HG03159 (cell line): ENCODE measurements at regions not wholly inside any gene's neighbourhood (a gene's known extent, or its start where the extent isn't known, plus 50 kb on each side); places are given as distances from the start of the nearest gene placed in this dataset.

Experiments used
- ATAC-seq: cut with Tn5 transposase; IDR thresholded peaks from one replicate; pipeline ENCODE4 v1.9.1; 2021; ENCODE audit warnings: mild to moderate bottlenecking, moderate library complexity; ENCODE audit not compliant: unreplicated experiment

- peak; percentile 52 for ATAC-seq
Measured at GRCh38 chr3:153714588-153715290, 406.5 kb upstream of the ARHGEF26 start.

- ATAC-seq = no peak
Measured at GRCh38 chr3:153722157-153722556, 399.0 kb upstream of the ARHGEF26 start.

GRCh38 chr3:153731071-153731470, 390.1 kb upstream of the ARHGEF26 start:
- no peak for ATAC-seq

GRCh38 chr3:153734777-153735551, 386.2 kb upstream of the ARHGEF26 start:
- no peak for ATAC-seq

GRCh38 chr3:153740109-153740508, 381.1 kb upstream of the ARHGEF26 start:
- no peak for ATAC-seq

- ATAC-seq = no peak
Measured at GRCh38 chr3:153744889-153745288, 376.3 kb upstream of the ARHGEF26 start.

- ATAC-seq = no peak
Measured at GRCh38 chr3:153746211-153746610, 375.0 kb upstream of the ARHGEF26 start.

GRCh38 chr3:153749070-153749610, 372.1 kb upstream of the ARHGEF26 start:
- no peak for ATAC-seq

GRCh38 chr3:153752405-153753027, 368.7 kb upstream of the ARHGEF26 start:
- ATAC-seq = no peak

- ATAC-seq = no peak
Measured at GRCh38 chr3:153753035-153753434, 368.2 kb upstream of the ARHGEF26 start.

GRCh38 chr3:153756816-153757215, 364.4 kb upstream of the ARHGEF26 start:
- ATAC-seq = no peak

- no peak for ATAC-seq
Measured at GRCh38 chr3:153757839-153758238, 363.4 kb upstream of the ARHGEF26 start.

- ATAC-seq = no peak
Measured at GRCh38 chr3:153760948-153761347, 360.2 kb upstream of the ARHGEF26 start.

GRCh38 chr3:153762411-153763235, 358.6 kb upstream of the ARHGEF26 start:
- ATAC-seq = no peak

GRCh38 chr3:153767601-153768560, 353.3 kb upstream of the ARHGEF26 start:
- ATAC-seq = peak; percentile 22

- ATAC-seq = peak; percentile 96
Measured at GRCh38 chr3:153768561-153769469, 352.4 kb upstream of the ARHGEF26 start.

- ATAC-seq = no peak
Measured at GRCh38 chr3:153783106-153783505, 338.1 kb upstream of the ARHGEF26 start.

- ATAC-seq = no peak
Measured at GRCh38 chr3:153783741-153784480, 337.3 kb upstream of the ARHGEF26 start.
